ENCODE measurements at regions not wholly inside any gene's neighbourhood (a gene's known extent, or its start where the extent isn't known, plus 50 kb on each side); places are given as distances from the start of the nearest gene placed in this dataset.

GRCh38 chr2:150693556-150693955 lies 206.1 kb upstream of the RND3 start:
- ChIA-PET CTCF (no interaction called here), POLR2A (no interaction called here)
- Histone ChIP-seq H3K9me3 (ENCODE audit: control insufficient read depth, insufficient read depth, low read depth, low read length) (no peaks in the 10 kb centered on the region), H3K4me3 (ENCODE audit: low read depth, low read length) (no peak overlapping the region), H3K4me1 (ENCODE audit: control insufficient read depth, insufficient read depth, low read length) (no peaks in the 10 kb centered on the region), H3K27ac (ENCODE audit: extremely low read depth, low read depth, low read length) (no peak overlapping the region), H3K36me3 (ENCODE audit: control insufficient read depth in 2 of 2, insufficient read depth in 1 of 2, low read length in 2 of 2) (no peaks in the 10 kb centered on the region)
- TF ChIP-seq ZSCAN4 (tag by site-specific recombination; IDR thresholded peaks at IDR 0.05) (no peak), PRDM10 (tag by site-specific recombination; IDR thresholded peaks at IDR 0.05) (no peak), ZBTB1 (tag by site-specific recombination; IDR thresholded peaks at IDR 0.05) (no peak), ZNF548 (tag by site-specific recombination; IDR thresholded peaks at IDR 0.05) (no peak), ZNF76 (tag by site-specific recombination; IDR thresholded peaks at IDR 0.05; ENCODE audit: borderline replicate concordance, low read depth) (no peak), ZNF416 (tag by site-specific recombination; IDR thresholded peaks at IDR 0.05) (no peak), ZNF48 (tag by site-specific recombination; IDR thresholded peaks at IDR 0.05) (no peak), ZNF777 (tag by site-specific recombination; IDR thresholded peaks at IDR 0.05; ENCODE audit: borderline replicate concordance) (no peak), ZNF324 (tag by site-specific recombination; IDR thresholded peaks at IDR 0.05) (no peak), ZBTB11 (tag by site-specific recombination; conservative IDR thresholded peaks at IDR 0.05; ENCODE audit: low read depth) (no peak), ZNF114 (tag by site-specific recombination; IDR thresholded peaks at IDR 0.05) (no peak), ZNF391 (tag by site-specific recombination; IDR thresholded peaks at IDR 0.05; ENCODE audit: borderline replicate concordance, low read depth) (no peak), ZNF423 (tag by site-specific recombination; IDR thresholded peaks at IDR 0.05) (no peak), ZNF280C (tag by site-specific recombination; IDR thresholded peaks at IDR 0.05) (no peak)

GRCh38 chr2:150690870-150691269 lies 203.4 kb upstream of the RND3 start:
- CTCF ChIA-PET = interaction anchor here (0.6 kb wide), 1 partner anchor 261 kb away, joined by 3 read pairs; no protein-coding TSS in a partner anchor
- POLR2A ChIA-PET = no interaction called here
- H3K4me3 ChIP-seq (ENCODE audit: low read depth, low read length) = no peak overlapping the region
- TF ChIP-seq KLF1 (tag by site-specific recombination; IDR thresholded peaks at IDR 0.05) = no peak
- TF ChIP-seq ZNF623 (tag by site-specific recombination; IDR thresholded peaks at IDR 0.05) = no peak
- TF ChIP-seq ZNF76 (tag by site-specific recombination; IDR thresholded peaks at IDR 0.05; ENCODE audit: borderline replicate concordance, low read depth) = no peak
- no peak for TF ChIP-seq ZFP3 (tag by site-specific recombination; IDR thresholded peaks at IDR 0.05; ENCODE audit: low read depth)
- TF ChIP-seq KLF10 (tag by site-specific recombination; IDR thresholded peaks at IDR 0.05) = no peak
- TF ChIP-seq KLF8 (tag by site-specific recombination; IDR thresholded peaks at IDR 0.05) = no peak
- TF ChIP-seq ZNF558 (tag by site-specific recombination; IDR thresholded peaks at IDR 0.05) = no peak
- TF ChIP-seq ZNF174 (tag by site-specific recombination; IDR thresholded peaks at IDR 0.05) = no peak
- no peak for TF ChIP-seq ZNF266 (tag by site-specific recombination; IDR thresholded peaks at IDR 0.05; ENCODE audit: low read depth)
- TF ChIP-seq ZNF23 (tag by site-specific recombination; IDR thresholded peaks at IDR 0.05; ENCODE audit: borderline replicate concordance) = no peak
- no peak for TF ChIP-seq ZNF350 (tag by site-specific recombination; IDR thresholded peaks at IDR 0.05)
- TF ChIP-seq ZNF140 (tag by site-specific recombination; IDR thresholded peaks at IDR 0.05) = no peak

More at GRCh38 chr2:150690870-150691269, 203.4 kb upstream of the RND3 start:
- H3K4me1 ChIP-seq (ENCODE audit: control insufficient read depth, insufficient read depth, low read length) = peaks cover 7% of the 10 kb centered on the region
- H3K27ac ChIP-seq (ENCODE audit: extremely low read depth, low read depth, low read length) = no peak overlapping the region
- H3K9me3 ChIP-seq (ENCODE audit: control insufficient read depth, insufficient read depth, low read depth, low read length) = no peaks in the 10 kb centered on the region
- no peaks in the 10 kb centered on the region for H3K36me3 ChIP-seq (ENCODE audit: control insufficient read depth in 2 of 2, insufficient read depth in 1 of 2, low read length in 2 of 2)

All from HEK293 (cell line).